ENCODE measurements at regions not wholly inside any gene's neighbourhood (a gene's known extent, or its start where the extent isn't known, plus 50 kb on each side); places are given as distances from the start of the nearest gene placed in this dataset.

DNA sequence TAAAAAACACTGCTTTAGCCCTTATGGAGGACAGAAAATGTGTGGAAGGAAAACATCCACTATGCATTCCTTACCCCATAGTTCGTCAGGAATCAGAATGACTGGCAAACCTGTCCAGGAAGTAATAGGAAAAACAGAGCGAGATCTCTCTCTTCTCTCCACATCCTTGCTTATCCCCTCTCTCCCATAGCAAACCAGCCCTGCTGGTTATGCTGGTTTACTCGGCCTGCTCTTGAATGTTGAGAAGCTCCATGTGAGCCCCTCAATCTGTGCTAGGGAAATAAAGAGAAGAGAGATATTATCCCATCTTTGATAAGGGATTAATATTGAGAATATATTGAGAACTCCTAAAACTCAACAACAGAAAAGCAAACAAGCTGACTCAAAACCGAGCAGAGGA, 402.8 kb upstream of the RBFOX1 start:
- no peak for DNase-seq (ENCODE audit: low spot score)

DNA sequence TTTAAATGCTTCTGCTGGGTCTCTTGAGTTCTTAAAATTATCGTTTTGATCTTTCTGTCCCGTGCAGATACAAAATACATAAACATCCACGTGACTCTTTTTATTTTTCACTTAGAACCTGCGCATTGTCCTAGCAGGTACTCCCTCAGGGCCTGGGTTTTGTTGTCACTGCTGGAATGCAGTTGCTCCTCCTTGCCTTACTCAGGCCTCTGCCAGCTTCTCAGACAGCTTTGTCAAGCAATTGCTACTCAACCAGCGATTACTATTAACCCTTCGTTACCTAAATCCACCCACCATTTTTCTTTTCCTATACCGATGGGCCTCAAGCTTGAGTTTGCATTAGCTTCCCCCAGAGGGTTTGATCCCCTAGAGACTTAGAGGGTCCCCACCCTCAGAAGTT, 405.9 kb upstream of the RBFOX1 start:
- no peak for DNase-seq (ENCODE audit: low spot score)

DNA sequence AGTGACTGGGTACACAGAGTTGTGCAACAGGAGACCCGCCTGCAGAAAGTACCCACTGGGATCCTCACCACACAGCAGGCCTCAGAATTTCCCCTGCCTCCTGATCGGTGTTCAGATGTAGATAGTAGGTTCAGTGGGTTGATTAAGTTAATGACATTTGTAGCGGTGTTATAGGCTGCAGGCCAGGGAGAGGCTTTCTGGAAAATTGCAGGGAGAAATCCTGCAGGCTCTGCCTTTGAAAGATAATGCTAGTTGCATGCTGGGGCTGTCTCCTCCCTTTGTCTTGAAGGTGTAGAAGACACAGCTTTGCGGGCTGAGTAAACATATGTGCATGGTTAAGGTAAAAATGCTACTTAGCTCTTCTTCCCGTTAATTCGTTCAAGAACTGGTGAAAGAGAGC, 406.3 kb upstream of the RBFOX1 start:
- no peak for DNase-seq (ENCODE audit: low spot score)

DNA sequence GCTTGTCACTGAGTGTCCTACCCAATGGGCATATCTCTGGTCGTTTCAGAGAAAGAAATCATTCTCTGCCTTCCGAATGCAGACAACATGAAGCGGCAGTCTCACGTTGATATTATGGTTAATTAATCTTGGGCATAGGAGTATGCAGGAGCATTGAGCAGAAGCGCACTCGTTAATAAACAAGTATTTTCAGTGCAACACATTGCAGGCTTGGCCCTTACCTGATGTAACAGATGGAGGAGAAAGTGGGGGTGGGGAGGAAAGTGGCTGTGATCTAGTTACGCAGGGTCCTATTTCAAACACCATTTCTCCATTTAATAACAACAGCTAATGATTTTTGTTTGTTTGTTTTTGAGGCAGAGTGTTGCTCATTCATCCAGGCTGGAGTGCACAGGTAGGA, 414.0 kb upstream of the RBFOX1 start:
- DNase-seq (ENCODE audit: low spot score): no peak

DNA sequence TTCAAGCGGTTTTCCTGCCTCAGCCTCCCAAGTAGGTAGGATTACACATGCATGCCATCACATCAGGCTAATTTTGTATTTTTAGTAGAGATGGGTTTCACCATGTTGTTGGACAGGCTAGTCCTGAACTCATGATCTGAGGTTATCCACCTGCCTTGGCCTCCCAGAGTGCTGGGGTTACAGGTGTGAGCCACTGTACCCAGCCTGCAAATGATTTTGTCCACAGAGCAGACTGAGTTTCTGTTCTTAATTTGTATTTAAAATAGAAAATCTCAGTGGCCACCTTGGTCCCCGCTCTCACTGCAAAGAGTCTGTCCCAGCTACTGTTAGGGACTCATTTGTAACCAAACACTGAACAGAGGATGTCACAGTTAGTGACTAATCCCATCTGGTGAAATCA, 415.7 kb upstream of the RBFOX1 start:
- no peak for DNase-seq (ENCODE audit: low spot score)

DNA sequence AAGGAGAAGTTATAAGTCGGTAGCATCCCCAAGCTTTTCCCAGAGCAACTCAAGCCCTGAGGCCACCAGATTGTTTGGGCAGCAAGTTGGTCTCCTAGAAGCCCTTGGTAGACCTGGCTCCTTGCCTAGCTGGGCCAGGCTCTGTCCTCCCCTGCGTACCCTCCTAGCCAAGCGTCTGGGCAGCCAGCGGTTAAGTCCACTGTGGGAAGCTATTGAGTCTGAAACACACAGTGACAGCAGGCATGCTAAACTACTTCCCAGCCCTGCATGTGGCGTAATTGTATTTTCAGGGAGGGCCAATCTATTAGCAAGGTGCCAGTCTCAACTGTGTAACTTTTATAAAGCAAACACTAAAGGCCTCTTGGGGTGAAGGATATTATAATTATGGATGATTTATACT, 419.1 kb upstream of the RBFOX1 start:
- no peak for DNase-seq (ENCODE audit: low spot score)

- no peak for DNase-seq (ENCODE audit: low spot score)
These were observed 422.3 kb upstream of the RBFOX1 start for GRCh38 chr16:6910301-6910700.

GRCh38 chr16:6905601-6906000, 427.0 kb upstream of the RBFOX1 start:
- no peak for DNase-seq (ENCODE audit: low spot score)

DNA sequence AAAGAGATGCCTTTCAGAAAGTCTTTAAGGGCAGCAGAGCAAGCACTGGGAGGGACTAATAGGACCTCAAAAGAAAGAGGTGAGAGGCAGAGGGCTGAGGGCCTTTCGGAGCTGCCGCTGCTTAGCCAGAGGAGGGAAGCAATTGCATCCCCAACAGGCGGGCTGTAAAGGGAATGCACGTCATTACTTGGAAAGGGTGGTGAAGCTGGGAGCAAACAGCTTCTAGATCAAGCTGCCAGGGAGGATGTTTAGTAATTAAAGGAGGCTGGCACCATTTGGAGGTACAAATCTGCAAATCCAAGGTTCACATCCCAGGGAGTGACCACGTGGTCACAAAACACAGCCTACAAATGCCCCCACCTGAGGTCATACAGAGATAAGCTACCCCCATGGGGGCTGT, 429.0 kb upstream of the RBFOX1 start:
- DNase-seq (ENCODE audit: low spot score): no peak

GRCh38 chr16:6898896-6899295, 433.7 kb upstream of the RBFOX1 start:
- DNase-seq (ENCODE audit: low spot score): no peak

DNA sequence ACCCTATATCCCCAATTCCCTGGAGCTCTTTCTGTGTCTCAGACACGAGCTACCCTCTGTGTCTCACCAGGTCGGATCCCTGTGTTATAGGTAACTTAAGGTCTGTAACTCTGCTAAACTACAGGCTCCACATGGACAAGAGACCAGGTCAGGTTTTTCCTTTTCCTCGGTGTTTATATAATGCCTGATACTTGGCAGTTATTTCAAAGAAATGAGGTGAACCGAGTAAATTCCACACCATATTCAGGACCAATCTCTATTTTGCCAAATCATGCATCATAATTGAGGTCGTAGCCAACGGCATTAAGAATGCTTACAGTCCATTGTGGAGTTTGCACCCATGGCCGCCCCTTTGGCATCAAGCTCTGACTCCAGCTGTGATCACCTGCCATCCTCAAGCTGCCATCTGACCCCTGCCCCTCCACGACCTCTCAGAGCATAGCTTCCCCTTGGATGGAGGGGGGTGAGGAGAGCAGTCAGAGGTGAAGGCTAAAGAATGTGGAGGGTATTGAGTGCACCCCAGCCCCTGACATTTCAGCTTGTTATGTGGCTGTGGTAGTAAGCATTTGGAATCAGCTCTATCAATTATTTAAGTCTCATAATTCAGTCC, 434.7 kb upstream of the RBFOX1 start:
- DNase-seq (ENCODE audit: low spot score): no peak

DNA sequence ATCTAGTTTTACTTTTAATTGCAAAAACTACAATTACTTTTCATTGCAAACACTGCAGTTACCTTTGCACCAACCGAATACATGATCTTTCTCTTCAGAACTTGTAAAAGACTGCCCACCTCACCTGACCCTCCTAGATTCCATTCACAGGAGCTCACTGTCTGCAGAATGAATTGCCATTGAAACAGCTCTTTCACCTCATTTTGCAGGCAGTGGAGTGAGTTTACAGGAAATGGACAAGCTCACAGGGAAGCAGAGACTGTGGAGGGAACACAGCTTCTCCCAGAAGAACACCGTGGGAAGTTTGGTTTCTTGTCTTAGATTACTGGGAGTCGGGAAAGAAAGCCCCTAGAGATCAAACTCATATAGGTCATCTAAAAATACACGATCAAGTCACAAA, 439.7 kb upstream of the RBFOX1 start:
- no peak for DNase-seq (ENCODE audit: low spot score)

GRCh38 chr16:6891496-6891895, 441.1 kb upstream of the RBFOX1 start:
- DNase-seq (ENCODE audit: low spot score): no peak

DNA sequence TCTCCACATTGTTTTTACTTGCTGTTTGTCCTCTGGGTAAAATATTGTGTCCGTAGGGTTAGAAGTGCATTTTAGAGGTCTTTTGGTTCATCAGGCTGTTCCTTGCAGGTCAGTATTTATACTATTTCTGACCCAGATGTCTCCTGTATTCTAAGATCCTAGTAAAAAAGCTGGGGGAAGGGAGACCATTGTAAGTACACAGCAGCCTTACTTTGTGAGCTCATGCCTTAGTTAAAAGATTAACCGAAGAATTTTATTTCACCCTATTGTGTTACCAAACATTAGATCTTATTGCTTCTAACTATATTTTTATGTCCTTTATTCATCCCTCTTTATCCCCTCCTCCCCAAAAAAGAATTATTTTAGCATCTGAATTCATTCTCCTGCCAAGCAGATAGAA, 444.1 kb upstream of the RBFOX1 start:
- no peak for DNase-seq (ENCODE audit: low spot score)

- DNase-seq (ENCODE audit: low spot score): no peak
These were observed 448.6 kb upstream of the RBFOX1 start for GRCh38 chr16:6884002-6884401.

GRCh38 chr16:6880263-6880662, 452.4 kb upstream of the RBFOX1 start:
- no peak for DNase-seq (ENCODE audit: low spot score)

- no peak for DNase-seq (ENCODE audit: low spot score)
These were observed 468.0 kb upstream of the RBFOX1 start for GRCh38 chr16:6864671-6865070.

DNA sequence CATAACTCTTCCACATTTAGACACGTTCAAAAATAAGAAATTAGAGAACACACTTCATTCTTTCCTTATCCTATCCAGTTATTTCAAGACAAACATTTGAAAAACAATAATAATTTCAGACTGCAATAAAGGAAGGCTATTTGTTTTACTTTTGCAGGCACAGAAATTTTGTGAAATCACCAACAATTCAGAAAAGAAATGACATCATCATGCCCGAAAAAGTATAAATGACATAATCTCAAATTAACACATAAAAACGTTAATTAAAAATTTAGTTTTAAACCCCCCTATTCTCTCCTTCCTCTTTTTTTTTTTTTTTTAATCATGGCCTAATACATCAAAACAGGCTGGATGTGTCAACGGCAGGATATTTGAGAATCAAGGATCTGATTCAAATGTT, 468.4 kb upstream of the RBFOX1 start:
- no peak for DNase-seq (ENCODE audit: low spot score)

- DNase-seq (ENCODE audit: low spot score): no peak
These were observed 469.5 kb upstream of the RBFOX1 start for GRCh38 chr16:6863135-6863534.

- DNase-seq (ENCODE audit: low spot score): no peak
These were observed 470.7 kb upstream of the RBFOX1 start for GRCh38 chr16:6861815-6862477.

DNA sequence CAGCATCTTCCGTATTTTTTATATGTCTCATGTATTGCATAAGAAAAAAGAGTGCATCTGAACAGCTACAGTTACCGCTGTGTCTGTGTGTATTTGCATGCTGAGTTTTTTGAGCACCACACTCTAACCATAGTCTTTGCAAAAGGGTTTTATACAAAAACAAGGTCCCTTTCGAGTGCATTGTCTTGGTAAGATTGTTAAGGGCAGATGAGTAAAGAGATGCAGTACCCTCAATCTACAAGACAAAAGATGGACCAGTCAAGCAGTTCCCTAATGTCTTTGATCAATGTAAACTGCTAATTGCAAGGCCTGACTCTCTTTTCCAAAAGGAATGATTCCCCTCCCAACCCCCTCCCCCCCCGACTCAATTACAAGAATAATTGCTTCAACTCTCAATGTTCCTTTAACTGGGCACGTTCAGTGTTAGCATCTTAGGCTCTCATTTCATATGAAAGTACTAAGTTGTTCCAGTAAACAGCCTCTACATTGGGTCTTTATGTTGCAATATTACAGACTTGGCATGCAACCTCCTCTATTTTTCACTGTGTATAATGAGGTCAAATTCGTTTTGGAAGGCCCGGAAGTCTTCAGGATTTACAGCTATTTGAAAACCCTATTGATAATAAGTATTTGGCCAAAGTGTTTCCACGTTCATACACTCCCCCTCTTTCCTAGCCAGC, 471.4 kb upstream of the RBFOX1 start:
- DNase-seq (ENCODE audit: low spot score): no peak

DNA sequence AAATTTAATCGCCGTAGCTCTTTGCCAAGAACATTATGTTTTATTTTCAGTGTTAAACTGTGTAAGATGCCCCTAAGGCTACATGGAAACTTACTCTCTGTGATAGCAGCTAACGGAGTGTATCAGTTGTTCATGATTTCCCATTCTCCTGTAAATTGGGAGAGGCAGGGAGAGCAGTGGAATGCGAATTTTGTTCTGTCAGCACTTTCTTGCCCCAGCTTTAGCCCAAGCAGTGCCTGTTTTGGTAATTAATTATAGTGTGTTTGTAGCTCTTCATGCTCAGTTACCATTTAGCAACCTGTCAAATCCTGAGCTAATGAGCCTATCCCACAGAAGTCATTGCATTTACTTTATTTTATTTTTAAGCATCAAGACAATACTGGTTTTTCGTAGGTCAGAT, 475.1 kb upstream of the RBFOX1 start:
- DNase-seq (ENCODE audit: low spot score): no peak

DNA sequence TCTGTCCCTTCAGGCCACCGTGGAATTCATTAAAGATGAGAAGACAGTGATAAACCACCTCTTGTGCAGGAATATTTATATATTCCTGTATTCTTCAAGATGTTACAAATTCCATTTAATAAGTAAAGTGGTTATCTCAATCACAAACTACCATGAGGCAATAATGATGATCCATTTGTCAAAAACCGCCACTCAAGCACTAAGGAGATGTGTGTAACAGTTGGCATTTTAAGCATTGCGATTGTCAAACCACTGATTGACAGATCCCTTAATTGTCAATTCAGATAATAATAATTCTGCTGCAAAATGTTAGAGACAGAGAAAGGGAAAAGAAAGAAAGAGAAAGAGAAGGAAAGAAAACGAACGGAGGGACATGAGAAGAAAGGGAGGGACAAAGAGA, 476.1 kb upstream of the RBFOX1 start:
- DNase-seq (ENCODE audit: low spot score): no peak

DNA sequence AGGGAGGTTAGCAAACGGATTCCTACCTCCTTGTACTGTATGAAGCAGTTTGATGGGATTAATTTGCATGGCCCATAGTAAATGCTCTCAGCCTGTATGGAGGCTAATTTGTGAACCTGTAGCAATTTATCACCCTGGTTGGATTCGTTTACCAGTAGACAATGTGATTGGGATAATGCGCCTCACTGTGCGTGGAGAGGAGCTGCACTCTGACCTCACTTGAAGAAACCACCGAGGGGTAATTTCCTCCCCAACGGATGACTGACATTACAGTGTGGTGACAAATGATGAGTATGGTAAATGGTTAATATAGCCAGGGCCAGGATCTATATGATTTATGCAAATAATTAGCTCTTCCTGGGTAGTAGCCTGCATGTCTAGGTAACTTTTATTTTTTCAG, 479.1 kb upstream of the RBFOX1 start:
- no peak for DNase-seq (ENCODE audit: low spot score)

Data from RKO (cell line).